HEK293 (cell line): ENCODE measurements at regions not wholly inside any gene's neighbourhood (a gene's known extent, or its start where the extent isn't known, plus 50 kb on each side); places are given as distances from the start of the nearest gene placed in this dataset.

Experiments used
- CTCF ChIA-PET: fragments of 350-600 bp; formaldehyde crosslinking; extraction: SDS; loops from one replicate; lab custom pipeline; 2021; ENCODE audit warnings: antibody characterized with exemption; lab: Yijun Ruan, JAX
- POLR2A ChIA-PET: fragments of 300-600 bp; formaldehyde crosslinking; extraction: SDS; loops from one replicate; lab custom pipeline; 2020; ENCODE audit warnings: antibody characterized with exemption, inconsistent platforms; lab: Yijun Ruan, JAX
- H3K27ac ChIP-seq: fragments of 200-500 bp; sonication (Bioruptor generic); 2 replicates; pipeline ENCODE4 v1.5.1; 2014; ENCODE audit warnings: low read depth, low read length, control low read depth, inconsistent platforms; ENCODE audit errors: extremely low read depth
- H3K36me3 ChIP-seq, 2 experiments: fragments of 200-500 bp in 1 of 2; sonication (Bioruptor generic) in 1 of 2; 1 replicate in 1 of 2; 2 replicates in 1 of 2; pipeline ENCODE4 v1.5.1; 2014 to 2017; ENCODE audit warnings: inconsistent platforms in 2 of 2, low read length in 2 of 2; ENCODE audit not compliant: control insufficient read depth in 2 of 2, insufficient read depth in 1 of 2
- H3K4me1 ChIP-seq: fragments of 200-500 bp; sonication (Bioruptor generic); 2 replicates; pipeline ENCODE4 v1.5.1; 2014; ENCODE audit warnings: mild to moderate bottlenecking, low read length, inconsistent platforms; ENCODE audit not compliant: control insufficient read depth, insufficient read depth
- H3K4me3 ChIP-seq: 2 replicates; pipeline ENCODE4 v1.5.1; 2011; ENCODE audit warnings: low read depth, mild to moderate bottlenecking, control low read depth, low read length, moderate library complexity
- H3K9me3 ChIP-seq: fragments of 200-500 bp; sonication (Bioruptor generic); 2 replicates; pipeline ENCODE4 v1.5.1; 2014; ENCODE audit warnings: low read depth, low read length, inconsistent platforms; ENCODE audit not compliant: control insufficient read depth, insufficient read depth
- BCL11B ChIP-seq: fragments of 450-650 bp; formaldehyde crosslinking; IDR thresholded peaks from 2 replicates; pipeline ENCODE4 v1.5.1; 2016; ENCODE audit warnings: low read depth, missing biosample characterization, missing genetic modification characterization
- KLF7 ChIP-seq: fragments of 450-650 bp; formaldehyde crosslinking; IDR thresholded peaks from 2 replicates; pipeline ENCODE4 v1.5.1; 2016; ENCODE audit warnings: missing biosample characterization, missing genetic modification characterization, borderline replicate concordance
- MEIS1 ChIP-seq: sonication (generic); formaldehyde crosslinking; IDR thresholded peaks from 2 replicates; pipeline ENCODE4 v1.8.1; 2022; ENCODE audit warnings: missing genetic modification reagents, mild to moderate bottlenecking, borderline replicate concordance
- MYNN ChIP-seq: fragments of 450-650 bp; formaldehyde crosslinking; IDR thresholded peaks from 2 replicates; pipeline ENCODE4 v1.5.1; 2016; ENCODE audit warnings: missing biosample characterization, missing genetic modification characterization, borderline replicate concordance
- PATZ1 ChIP-seq: fragments of 450-650 bp; formaldehyde crosslinking; IDR thresholded peaks from 2 replicates; pipeline ENCODE4 v1.5.1; 2016; ENCODE audit warnings: missing biosample characterization, missing genetic modification characterization
- PRDM10 ChIP-seq: fragments of 450-650 bp; formaldehyde crosslinking; IDR thresholded peaks from 2 replicates; pipeline ENCODE4 v1.5.1; 2016; ENCODE audit warnings: missing biosample characterization, missing genetic modification characterization
- REPIN1 ChIP-seq: fragments of 450-650 bp; formaldehyde crosslinking; IDR thresholded peaks from 2 replicates; pipeline ENCODE4 v1.5.1; 2017; ENCODE audit warnings: missing biosample characterization, missing genetic modification characterization, low read depth
- YY1 ChIP-seq: fragments of 450-650 bp; formaldehyde crosslinking; IDR thresholded peaks from 2 replicates; pipeline ENCODE4 v1.5.1; 2018; ENCODE audit warnings: missing biosample characterization, missing genetic modification characterization
- ZBTB21 ChIP-seq: fragments of 450-650 bp; formaldehyde crosslinking; IDR thresholded peaks from 2 replicates; pipeline ENCODE4 v1.5.1; 2017; ENCODE audit warnings: missing biosample characterization, missing genetic modification characterization
- ZBTB8A ChIP-seq: fragments of 450-650 bp; formaldehyde crosslinking; IDR thresholded peaks from 2 replicates; pipeline ENCODE4 v1.5.1; 2016; ENCODE audit warnings: missing biosample characterization, missing genetic modification characterization
- ZEB2 ChIP-seq: fragments of 450-650 bp; formaldehyde crosslinking; IDR thresholded peaks from 2 replicates; pipeline ENCODE4 v1.5.1; 2016; ENCODE audit warnings: missing biosample characterization, missing genetic modification characterization
- ZNF121 ChIP-seq: fragments of 450-650 bp; formaldehyde crosslinking; IDR thresholded peaks from 2 replicates; pipeline ENCODE4 v1.5.1; 2016; ENCODE audit warnings: missing biosample characterization, missing genetic modification characterization
- ZNF169 ChIP-seq: fragments of 450-650 bp; formaldehyde crosslinking; IDR thresholded peaks from 2 replicates; pipeline ENCODE4 v1.5.1; 2016; ENCODE audit warnings: missing biosample characterization, missing genetic modification characterization
- ZNF184 ChIP-seq: fragments of 450-650 bp; IDR thresholded peaks from 2 replicates; pipeline ENCODE4 v1.5.1; 2018; ENCODE audit warnings: missing biosample characterization, mild to moderate bottlenecking, missing genetic modification characterization
- ZNF266 ChIP-seq: fragments of 450-650 bp; formaldehyde crosslinking; IDR thresholded peaks from 2 replicates; pipeline ENCODE4 v1.5.1; 2016; ENCODE audit warnings: missing biosample characterization, missing genetic modification characterization, low read depth
- ZNF366 ChIP-seq: fragments of 450-650 bp; formaldehyde crosslinking; conservative IDR thresholded peaks from 2 replicates; pipeline ENCODE4 v1.5.1; 2016; ENCODE audit warnings: missing biosample characterization, missing genetic modification characterization
- ZNF37A ChIP-seq: fragments of 450-650 bp; IDR thresholded peaks from 2 replicates; pipeline ENCODE4 v1.5.1; 2018; ENCODE audit warnings: missing biosample characterization, missing genetic modification characterization
- ZNF518A ChIP-seq: fragments of 450-650 bp; formaldehyde crosslinking; conservative IDR thresholded peaks from 2 replicates; pipeline ENCODE4 v1.5.1; 2016; ENCODE audit warnings: low read depth, missing biosample characterization, missing genetic modification characterization
- ZNF623 ChIP-seq: fragments of 450-650 bp; formaldehyde crosslinking; IDR thresholded peaks from 2 replicates; pipeline ENCODE4 v1.5.1; 2016; ENCODE audit warnings: missing biosample characterization, missing genetic modification characterization
- ZNF660 ChIP-seq: fragments of 450-650 bp; IDR thresholded peaks from 2 replicates; pipeline ENCODE4 v1.5.1; 2018; ENCODE audit warnings: missing biosample characterization, mild to moderate bottlenecking, missing genetic modification characterization
- ZNF837 ChIP-seq: fragments of 450-650 bp; formaldehyde crosslinking; IDR thresholded peaks from 2 replicates; pipeline ENCODE4 v1.5.1; 2016; ENCODE audit warnings: missing biosample characterization, missing genetic modification characterization
- ZSCAN18 ChIP-seq: fragments of 450-650 bp; formaldehyde crosslinking; IDR thresholded peaks from 2 replicates; pipeline ENCODE4 v1.5.1; 2016; ENCODE audit warnings: missing biosample characterization, missing genetic modification characterization
- ZSCAN23 ChIP-seq: fragments of 450-650 bp; formaldehyde crosslinking; IDR thresholded peaks from 2 replicates; pipeline ENCODE4 v1.5.1; 2016; ENCODE audit warnings: missing biosample characterization, missing genetic modification characterization
- TF ChIP-seq, protein P1 (sequence below): fragments of 450-650 bp; formaldehyde crosslinking; IDR thresholded peaks from 2 replicates; pipeline ENCODE4 v1.5.1; 2016; ENCODE audit warnings: missing biosample characterization, missing genetic modification characterization

DNA sequence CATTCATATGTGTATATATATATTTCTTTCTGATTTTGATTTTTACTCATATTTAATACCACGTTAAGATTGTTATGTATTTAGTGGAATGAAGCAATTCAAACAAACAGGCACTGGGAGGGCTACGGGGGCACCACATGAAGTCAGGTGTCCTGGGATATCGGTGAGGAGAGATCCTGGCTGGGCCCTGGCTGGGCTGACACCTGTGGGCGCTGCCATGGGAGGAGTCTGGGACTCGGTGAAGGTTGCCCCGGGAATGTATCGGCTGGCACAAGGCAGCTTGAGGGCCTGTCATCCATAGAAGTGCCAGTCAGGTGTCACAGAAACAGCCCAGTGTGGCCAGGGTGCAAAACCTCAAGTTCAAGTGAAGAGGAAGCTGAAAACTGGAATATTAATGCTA is 766.9 kb upstream of the ARPP21 start:
- no peaks in the 10 kb centered on the region for H3K9me3 ChIP-seq
- H3K4me1 ChIP-seq, result no peaks in the 10 kb centered on the region
- CTCF ChIA-PET, result no interaction called here
- H3K36me3 ChIP-seq, result no peaks in the 10 kb centered on the region
- no peak overlapping the region for H3K4me3 ChIP-seq
- H3K27ac ChIP-seq, result no peak overlapping the region
- POLR2A ChIA-PET, result no interaction called here
- TF ChIP-seq KLF7 (tag by site-specific recombination) (no peak), ZSCAN23 (tag by site-specific recombination) (no peak), ZBTB8A (tag by site-specific recombination) (no peak), REPIN1 (tag by site-specific recombination) (no peak), ZNF366 (no peak), ZNF169 (tag by site-specific recombination) (no peak), PATZ1 (tag by site-specific recombination) (no peak), ZSCAN18 (tag by site-specific recombination) (no peak), ZNF266 (no peak), ZNF121 (no peak), MYNN (tag by site-specific recombination) (no peak), ZBTB21 (tag by site-specific recombination) (no peak), ZEB2 (no peak), ZNF837 (tag by site-specific recombination) (no peak), ZNF623 (tag by site-specific recombination) (no peak)

GRCh38 chr3:34876997-34877396 is 762.3 kb upstream of the ARPP21 start:
- CTCF ChIA-PET, result no interaction called here
- TF ChIP-seq BCL11B (tag by site-specific recombination) (no peak), ZBTB8A (tag by site-specific recombination) (no peak), ZNF184 (no peak), ZNF518A (no peak), ZNF837 (tag by site-specific recombination) (no peak), ZNF660 (tag by site-specific recombination) (no peak), YY1 (tag by site-specific recombination) (no peak), ZNF37A (no peak), MEIS1 (CRISPR knock-in tag) (no peak), PRDM10 (no peak)
- TF ChIP-seq, protein P1, sequence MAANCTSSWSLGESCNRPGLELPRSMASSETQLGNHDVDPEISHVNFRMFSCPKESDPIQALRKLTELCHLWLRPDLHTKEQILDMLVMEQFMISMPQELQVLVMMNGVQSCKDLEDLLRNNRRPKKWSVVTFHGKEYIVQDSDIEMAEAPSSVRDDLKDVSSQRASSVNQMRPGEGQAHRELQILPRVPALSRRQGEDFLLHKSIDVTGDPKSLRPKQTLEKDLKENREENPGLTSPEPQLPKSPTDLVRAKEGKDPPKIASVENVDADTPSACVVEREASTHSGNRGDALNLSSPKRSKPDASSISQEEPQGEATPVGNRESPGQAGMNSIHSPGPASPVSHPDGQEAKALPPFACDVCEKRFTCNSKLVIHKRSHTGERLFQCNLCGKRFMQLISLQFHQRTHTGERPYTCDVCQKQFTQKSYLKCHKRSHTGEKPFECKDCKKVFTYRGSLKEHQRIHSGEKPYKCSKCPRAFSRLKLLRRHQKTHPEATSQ (tag by site-specific recombination), result no peak

More at GRCh38 chr3:34876997-34877396, 762.3 kb upstream of the ARPP21 start:
- Histone ChIP-seq H3K4me3 (no peak overlapping the region), H3K27ac (no peak overlapping the region), H3K9me3 (no peaks in the 10 kb centered on the region), H3K4me1 (no peaks in the 10 kb centered on the region), H3K36me3 (no peaks in the 10 kb centered on the region)
- POLR2A ChIA-PET, result no interaction called here
